Testis (tissue), 2 donors: ENCODE measurements at regions not wholly inside any gene's neighbourhood (a gene's known extent, or its start where the extent isn't known, plus 50 kb on each side); places are given as distances from the start of the nearest gene placed in this dataset.

Source experiments
- POLR2A ChIP-seq: fragments of 450-650 bp; IDR thresholded peaks from one replicate; pipeline ENCODE4 v1.6.1; 2017; ENCODE audit warnings: antibody characterized with exemption, mild to moderate bottlenecking, moderate library complexity
- TF ChIP-seq, protein P1 (sequence below), 3 experiments: fragments of 450-650 bp in 2 of 3; fragments of 200-600 bp in 1 of 3; sonication (generic) in 1 of 3; IDR thresholded peaks; one replicate each; pipeline ENCODE4 v1.5.1; 2016 to 2019; ENCODE audit warnings: antibody characterized with exemption in 3 of 3, mild to moderate bottlenecking in 2 of 3, moderate library complexity in 1 of 3

DNA sequence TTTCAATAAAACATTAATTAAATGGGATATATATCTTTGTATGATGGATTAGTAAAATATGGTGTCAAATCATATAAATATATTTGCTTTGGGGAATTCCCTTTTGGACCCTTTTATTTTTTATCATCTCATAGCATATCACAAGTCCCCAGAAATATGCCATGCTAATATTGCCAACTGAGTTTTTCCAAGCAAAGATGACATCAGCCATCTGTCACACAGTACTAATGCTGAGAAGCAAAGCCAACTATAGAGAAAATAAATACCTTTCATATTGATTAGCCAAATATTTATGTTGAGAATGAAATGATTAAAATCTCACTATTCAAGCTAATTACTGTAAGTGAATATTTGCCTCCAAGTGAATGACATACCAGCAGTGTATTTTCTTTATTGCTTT, 575.3 kb downstream of the ETV1 start:
- TF ChIP-seq, protein P1, sequence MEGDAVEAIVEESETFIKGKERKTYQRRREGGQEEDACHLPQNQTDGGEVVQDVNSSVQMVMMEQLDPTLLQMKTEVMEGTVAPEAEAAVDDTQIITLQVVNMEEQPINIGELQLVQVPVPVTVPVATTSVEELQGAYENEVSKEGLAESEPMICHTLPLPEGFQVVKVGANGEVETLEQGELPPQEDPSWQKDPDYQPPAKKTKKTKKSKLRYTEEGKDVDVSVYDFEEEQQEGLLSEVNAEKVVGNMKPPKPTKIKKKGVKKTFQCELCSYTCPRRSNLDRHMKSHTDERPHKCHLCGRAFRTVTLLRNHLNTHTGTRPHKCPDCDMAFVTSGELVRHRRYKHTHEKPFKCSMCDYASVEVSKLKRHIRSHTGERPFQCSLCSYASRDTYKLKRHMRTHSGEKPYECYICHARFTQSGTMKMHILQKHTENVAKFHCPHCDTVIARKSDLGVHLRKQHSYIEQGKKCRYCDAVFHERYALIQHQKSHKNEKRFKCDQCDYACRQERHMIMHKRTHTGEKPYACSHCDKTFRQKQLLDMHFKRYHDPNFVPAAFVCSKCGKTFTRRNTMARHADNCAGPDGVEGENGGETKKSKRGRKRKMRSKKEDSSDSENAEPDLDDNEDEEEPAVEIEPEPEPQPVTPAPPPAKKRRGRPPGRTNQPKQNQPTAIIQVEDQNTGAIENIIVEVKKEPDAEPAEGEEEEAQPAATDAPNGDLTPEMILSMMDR (IDR thresholded peaks at IDR 0.05): no peak
- no peak for TF ChIP-seq POLR2A
